A549 (cell line): ENCODE measurements at regions not wholly inside any gene's neighbourhood (a gene's known extent, or its start where the extent isn't known, plus 50 kb on each side); places are given as distances from the start of the nearest gene placed in this dataset.

ENCODE experiments used
- CTCF ChIP-seq: fragments of >200 bp; sonication (Bioruptor Twin); formaldehyde crosslinking; IDR thresholded peaks from 3 replicates; pipeline ENCODE4 v1.5.1; 2016
- EP300 ChIP-seq, 2 experiments: fragments of >200 bp; sonication (Bioruptor Twin); formaldehyde crosslinking; IDR thresholded peaks; 2 replicates in 1 of 2; 3 replicates in 1 of 2; pipeline ENCODE4 v1.6.1; 2016 to 2017
- ESRRA ChIP-seq: fragments of 150-350 bp; IDR thresholded peaks from 2 replicates; pipeline ENCODE4 v1.6.1; 2014; ENCODE audit warnings: mild to moderate bottlenecking, low read length, borderline replicate concordance
- FOSL2 ChIP-seq, 2 experiments: fragments of 450-650 bp in 1 of 2; fragments of >200 bp in 1 of 2; sonication (Bioruptor Twin) in 1 of 2; formaldehyde crosslinking; IDR thresholded peaks; 2 replicates each; pipeline versions ENCODE4 v1.5.0 to v1.6.1; 2016 to 2020; ENCODE audit warnings: mild to moderate bottlenecking in 1 of 2, moderate library complexity in 1 of 2
- MAFK ChIP-seq: fragments of 450-650 bp; IDR thresholded peaks from 2 replicates; pipeline ENCODE4 v1.6.1; 2014; ENCODE audit not compliant: partially characterized antibody
- POLR2A ChIP-seq: IDR thresholded peaks from 2 replicates; pipeline ENCODE4 v1.6.1; 2012; ENCODE audit warnings: mild to moderate bottlenecking, low read length

GRCh38 chr2:120528051-120528692 lies 182.2 kb downstream of the INHBB start:
- TF ChIP-seq FOSL2 (IDR thresholded peaks at IDR 0.05): no peak
- no peak for TF ChIP-seq FOSL2 (CRISPR knock-in tag; IDR thresholded peaks at IDR 0.05)
- TF ChIP-seq CTCF: no peak
- TF ChIP-seq ESRRA: no peak
- no peak for TF ChIP-seq POLR2A
- no peak for TF ChIP-seq EP300 (IDR thresholded peaks at IDR 0.05)
- TF ChIP-seq MAFK: no peak
